Gastroesophageal sphincter (tissue), 3 donors: ENCODE measurements at regions not wholly inside any gene's neighbourhood (a gene's known extent, or its start where the extent isn't known, plus 50 kb on each side); places are given as distances from the start of the nearest gene placed in this dataset.

Experiments used
- EP300 ChIP-seq: sonication (generic); formaldehyde crosslinking; IDR thresholded peaks from one replicate; pipeline ENCODE4 v1.6.1; 2017; ENCODE audit warnings: antibody characterized with exemption, mild to moderate bottlenecking
- POLR2A ChIP-seq, 2 donors: fragments of 450-650 bp; IDR thresholded peaks; one replicate each; pipeline ENCODE4 v1.6.1; 2017; ENCODE audit warnings: antibody characterized with exemption in 2 of 2, mild to moderate bottlenecking in 2 of 2, moderate library complexity in 1 of 2
- POLR2AphosphoS5 ChIP-seq: sonication (generic); formaldehyde crosslinking; IDR thresholded peaks from one replicate; pipeline ENCODE4 v1.6.1; 2017; ENCODE audit warnings: antibody characterized with exemption
- TF ChIP-seq, protein P1 (sequence below), 4 experiments: fragments of 200-600 bp in 2 of 4; fragments of 450-650 bp in 2 of 4; sonication (generic) in 1 of 4; IDR thresholded peaks; one replicate each; pipeline ENCODE4 v1.5.1; 2017 to 2019; ENCODE audit warnings: antibody characterized with exemption in 4 of 4, mild to moderate bottlenecking in 2 of 4, moderate library complexity in 2 of 4

DNA sequence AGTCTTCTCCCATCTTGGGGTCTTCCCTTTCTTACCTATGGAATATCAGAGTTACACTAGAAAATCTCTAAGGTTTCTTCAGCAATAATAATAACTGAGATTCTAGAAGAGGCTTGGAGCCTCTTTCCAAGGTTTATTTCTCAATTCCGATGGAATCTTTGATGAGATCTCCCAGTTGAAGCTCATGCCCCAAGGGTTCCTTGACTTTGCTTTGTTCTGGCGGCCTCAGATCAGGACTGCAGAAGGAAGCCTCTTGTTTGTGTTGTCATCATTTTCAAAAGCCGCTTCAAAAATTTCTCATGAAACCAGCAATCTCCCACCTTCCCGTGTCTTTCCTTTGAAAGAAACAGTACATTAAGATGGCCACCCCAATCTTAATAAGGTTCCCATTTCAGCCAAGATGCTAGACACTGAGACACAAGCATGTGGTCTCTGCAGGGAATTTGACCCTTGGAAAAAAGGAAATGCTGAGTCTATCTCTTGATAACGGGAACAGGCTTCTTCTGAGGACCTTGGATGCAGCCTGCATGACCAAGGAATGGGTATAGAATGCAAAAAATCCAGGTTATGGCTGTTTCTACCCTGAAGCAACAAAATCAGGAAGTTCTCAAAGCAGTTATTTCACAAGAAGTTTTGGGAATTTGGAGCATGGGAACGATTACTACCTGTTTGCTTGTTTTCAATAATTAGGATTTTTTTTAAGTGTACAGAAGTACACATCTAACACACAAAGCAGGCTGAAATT is 141.6 kb downstream of the CD24 start:
- TF ChIP-seq, protein P1, sequence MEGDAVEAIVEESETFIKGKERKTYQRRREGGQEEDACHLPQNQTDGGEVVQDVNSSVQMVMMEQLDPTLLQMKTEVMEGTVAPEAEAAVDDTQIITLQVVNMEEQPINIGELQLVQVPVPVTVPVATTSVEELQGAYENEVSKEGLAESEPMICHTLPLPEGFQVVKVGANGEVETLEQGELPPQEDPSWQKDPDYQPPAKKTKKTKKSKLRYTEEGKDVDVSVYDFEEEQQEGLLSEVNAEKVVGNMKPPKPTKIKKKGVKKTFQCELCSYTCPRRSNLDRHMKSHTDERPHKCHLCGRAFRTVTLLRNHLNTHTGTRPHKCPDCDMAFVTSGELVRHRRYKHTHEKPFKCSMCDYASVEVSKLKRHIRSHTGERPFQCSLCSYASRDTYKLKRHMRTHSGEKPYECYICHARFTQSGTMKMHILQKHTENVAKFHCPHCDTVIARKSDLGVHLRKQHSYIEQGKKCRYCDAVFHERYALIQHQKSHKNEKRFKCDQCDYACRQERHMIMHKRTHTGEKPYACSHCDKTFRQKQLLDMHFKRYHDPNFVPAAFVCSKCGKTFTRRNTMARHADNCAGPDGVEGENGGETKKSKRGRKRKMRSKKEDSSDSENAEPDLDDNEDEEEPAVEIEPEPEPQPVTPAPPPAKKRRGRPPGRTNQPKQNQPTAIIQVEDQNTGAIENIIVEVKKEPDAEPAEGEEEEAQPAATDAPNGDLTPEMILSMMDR (IDR thresholded peaks at IDR 0.05), result no peak
- TF ChIP-seq POLR2AphosphoS5, result no peak
- no peak for TF ChIP-seq POLR2A (IDR thresholded peaks at IDR 0.05)
- no peak for TF ChIP-seq EP300
